DND-41 (cell line): ENCODE measurements at regions not wholly inside any gene's neighbourhood (a gene's known extent, or its start where the extent isn't known, plus 50 kb on each side); places are given as distances from the start of the nearest gene placed in this dataset.

Experiments used
- CTCF ChIP-seq: IDR thresholded peaks from 2 replicates; pipeline ENCODE4 v1.5.1; 2012; ENCODE audit warnings: borderline replicate concordance, low read length, moderate library complexity, mild to moderate bottlenecking; ENCODE audit not compliant: poor library complexity, severe bottlenecking; ENCODE audit errors: extremely low read depth
- EZH2 ChIP-seq: IDR thresholded peaks from 3 replicates; pipeline ENCODE4 v1.6.1; 2012; ENCODE audit warnings: borderline replicate concordance, low read depth, mild to moderate bottlenecking, moderate library complexity, low read length, inconsistent platforms; ENCODE audit not compliant: severe bottlenecking

- TF ChIP-seq CTCF (no peak), EZH2 (no peak)
Observed at GRCh38 chr2:188869550-188869949, 104.6 kb upstream of the COL3A1 start.
